Gastrocnemius medialis (tissue), 4 donors: ENCODE measurements at regions not wholly inside any gene's neighbourhood (a gene's known extent, or its start where the extent isn't known, plus 50 kb on each side); places are given as distances from the start of the nearest gene placed in this dataset.

Experiments used
- ATAC-seq, 2 donors: fragments of 150-250 bp; one replicate each; pipeline ENCODE4 v1.9.1; 2016
- DNase-seq, 2 donors: peaks; one replicate each; pipeline ENCODE4 v3.0.0-alpha.2; 2019
- H3K27ac ChIP-seq, 4 donors: fragments of 200-600 bp; sonication (generic); 1 replicate in 1 of 4; 2 replicates in 3 of 4; pipeline ENCODE4 v1.5.1; 2016 to 2018; ENCODE audit warnings: mild to moderate bottlenecking in 2 of 4, moderate library complexity in 1 of 4
- H3K27me3 ChIP-seq, 3 donors: fragments of 200-600 bp; sonication (generic) in 2 of 3; 1 replicate in 1 of 3; 2 replicates in 2 of 3; pipeline versions ENCODE4 v1.5.1 to v1.6.0; 2016 to 2019; ENCODE audit warnings: mild to moderate bottlenecking in 1 of 3, moderate library complexity in 1 of 3
- H3K36me3 ChIP-seq, 2 donors: fragments of 200-600 bp; sonication (generic) in 1 of 2; one replicate each; pipeline ENCODE4 v1.5.1; 2017 to 2018
- H3K4me1 ChIP-seq, 2 donors: fragments of 200-600 bp; sonication (generic) in 1 of 2; one replicate each; pipeline ENCODE4 v1.5.1; 2016 to 2017; ENCODE audit warnings: mild to moderate bottlenecking in 2 of 2
- H3K4me3 ChIP-seq, 4 donors: fragments of 200-600 bp; sonication (generic) in 3 of 4; 1 replicate in 1 of 4; 2 replicates in 3 of 4; pipeline ENCODE4 v1.5.1; 2016 to 2019; ENCODE audit warnings: mild to moderate bottlenecking in 2 of 4
- H3K9me3 ChIP-seq, 3 donors: fragments of 200-600 bp; sonication (generic) in 2 of 3; 1 replicate in 1 of 3; 2 replicates in 2 of 3; pipeline ENCODE4 v1.5.1; 2016 to 2019
- CTCF ChIP-seq, 5 experiments: fragments of 450-650 bp in 3 of 5; fragments of 200-600 bp in 2 of 5; sonication (generic) in 2 of 5; IDR thresholded peaks in 4 of 5; conservative IDR thresholded peaks in 1 of 5; 1 replicate in 4 of 5; 2 replicates in 1 of 5; pipeline ENCODE4 v1.5.1; 2016 to 2019; ENCODE audit warnings: antibody characterized with exemption in 5 of 5, mild to moderate bottlenecking in 3 of 5, moderate library complexity in 3 of 5
- POLR2A ChIP-seq, 2 donors: fragments of 450-650 bp; IDR thresholded peaks; one replicate each; pipeline ENCODE4 v1.6.1; 2017; ENCODE audit warnings: antibody characterized with exemption in 2 of 2, mild to moderate bottlenecking in 2 of 2, moderate library complexity in 2 of 2
- in situ Hi-C, 4 donors: fragments of 200-750 bp; cut with MboI; loops; one replicate each; pipeline versions ENCODE4 v1.15.0 to v1.8.0; 2017; ENCODE audit warnings: low sequenced_read_pairs in 4 of 4
- intact Hi-C: fragments of 100-400 bp; cut with DNase I; formaldehyde crosslinking; loops from one replicate; pipeline ENCODE4 v1.15.1; 2023; ENCODE audit warnings: low total_unique reads

DNA sequence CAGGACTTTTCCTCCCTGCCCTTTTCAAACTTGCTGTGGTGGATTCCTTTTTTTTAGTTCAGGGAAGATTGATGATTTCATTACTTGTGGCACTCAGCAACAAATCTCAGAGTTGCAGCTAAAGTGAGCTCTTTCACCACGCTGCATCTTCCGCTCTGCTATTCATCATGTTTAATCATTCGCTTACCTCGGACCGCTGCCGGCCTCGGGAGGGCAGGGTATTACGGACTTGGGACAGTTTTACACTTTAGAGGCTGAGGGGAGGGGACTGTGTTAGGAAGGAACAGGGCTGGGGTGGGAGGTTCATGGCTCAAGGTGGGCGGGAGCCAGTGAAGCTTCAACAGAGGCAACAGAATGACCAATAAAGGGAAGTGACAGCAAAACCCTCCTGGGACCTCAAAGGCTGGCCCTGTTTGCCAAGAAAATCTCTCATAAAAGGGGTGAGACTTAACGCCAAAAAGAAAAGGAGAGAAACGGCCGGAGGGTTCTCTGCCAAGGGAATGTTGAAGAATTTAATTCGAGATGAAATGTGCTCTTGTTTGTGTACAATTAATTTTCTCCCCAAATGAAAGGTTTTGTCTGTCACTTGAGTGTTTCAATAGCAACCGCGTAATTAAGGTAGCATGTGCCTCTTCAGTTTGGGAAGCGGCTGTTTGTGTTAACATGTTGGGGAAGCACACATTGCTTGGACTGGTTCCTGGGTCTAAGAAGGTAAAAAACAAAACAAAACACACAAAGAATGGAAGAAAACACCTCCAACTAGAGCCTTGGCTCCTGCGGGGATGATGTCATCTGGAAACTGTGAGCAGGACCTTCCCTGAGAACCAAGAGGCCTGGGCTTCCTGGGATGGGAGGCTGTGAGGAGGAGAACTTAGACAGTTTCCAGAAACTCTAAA is 72.5 kb upstream of the SULF2 start:
- ATAC-seq (peak in 1 of 2 donors; percentile 18), DNase-seq (no peak)
- no peak for TF ChIP-seq POLR2A (IDR thresholded peaks at IDR 0.05)
- TF ChIP-seq CTCF (IDR thresholded peaks at IDR 0.05 in 4 of 5, conservative IDR thresholded peaks at IDR 0.05 in 1 of 5): no peak
- H3K27ac ChIP-seq: peak overlapping the region; percentile 16 to 60 (median 30)
- in situ Hi-C loops (no loop called here), intact Hi-C loops (no loop called here)
- no peaks in the 10 kb centered on the region for H3K36me3 ChIP-seq
- H3K27me3 ChIP-seq: no peaks in the 10 kb centered on the region
- H3K9me3 ChIP-seq: no peaks in the 10 kb centered on the region
- H3K4me1 ChIP-seq: no peaks in the 10 kb centered on the region
- H3K4me3 ChIP-seq: no peak overlapping the region

DNA sequence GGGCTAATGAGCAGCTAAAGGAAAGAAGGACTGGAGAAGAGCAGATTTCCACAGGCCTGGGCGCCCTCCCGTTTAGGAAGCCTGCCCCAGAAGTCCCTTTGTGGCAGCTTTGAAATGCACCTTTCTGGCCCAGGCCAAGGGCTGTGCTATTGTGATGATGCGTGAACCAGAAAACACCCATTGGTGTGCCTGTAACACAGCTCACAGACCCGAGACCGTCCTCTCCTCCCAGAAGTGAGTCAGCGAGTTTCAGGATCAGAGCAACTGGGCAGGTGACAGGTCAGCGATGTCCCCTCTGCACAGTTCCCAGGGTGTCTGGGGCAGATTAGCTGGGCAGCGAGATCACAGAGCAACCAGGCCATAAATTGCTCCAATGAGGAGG is 71.9 kb upstream of the SULF2 start:
- H3K4me3 ChIP-seq: no peak overlapping the region
- in situ Hi-C loops (no loop called here), intact Hi-C loops (no loop called here)
- ATAC-seq (no peak), DNase-seq (no peak)
- TF ChIP-seq POLR2A (IDR thresholded peaks at IDR 0.05): no peak
- no peak for TF ChIP-seq CTCF (IDR thresholded peaks at IDR 0.05 in 4 of 5, conservative IDR thresholded peaks at IDR 0.05 in 1 of 5)
- no peaks in the 10 kb centered on the region for H3K4me1 ChIP-seq
- H3K9me3 ChIP-seq: no peaks in the 10 kb centered on the region
- H3K36me3 ChIP-seq: no peaks in the 10 kb centered on the region
- peak overlapping the region in 2 of 4 donors; percentile 34 to 60 for H3K27ac ChIP-seq
- no peaks in the 10 kb centered on the region for H3K27me3 ChIP-seq

DNA sequence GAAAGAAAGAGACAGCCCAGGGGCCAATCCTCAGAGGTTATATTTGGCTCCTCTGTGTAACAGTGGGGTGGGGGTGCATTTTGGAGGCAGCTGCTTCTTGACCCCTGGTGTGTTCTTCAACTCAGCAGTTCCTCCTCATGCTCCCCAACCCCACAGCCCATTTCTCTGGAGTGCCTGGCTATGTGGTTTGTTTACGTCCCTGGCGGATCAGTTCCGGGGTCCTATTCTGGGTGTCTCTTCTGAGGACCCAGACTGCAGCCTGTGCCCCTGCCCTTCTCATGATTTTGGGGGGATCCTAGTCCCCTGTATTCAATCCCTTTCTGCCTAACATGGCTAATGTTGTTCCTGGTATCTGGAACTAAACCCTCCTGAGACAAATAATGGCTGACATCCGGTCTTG is 70.5 kb upstream of the SULF2 start:
- H3K9me3 ChIP-seq: no peaks in the 10 kb centered on the region
- H3K36me3 ChIP-seq: no peaks in the 10 kb centered on the region
- no peaks in the 10 kb centered on the region for H3K4me1 ChIP-seq
- no peak for ATAC-seq
- no peak overlapping the region for H3K27ac ChIP-seq
- H3K27me3 ChIP-seq: peaks cover 0 to 4% (median 0%) of the 10 kb centered on the region in 3 donors
- no peak for DNase-seq
- no peak overlapping the region for H3K4me3 ChIP-seq
- TF ChIP-seq POLR2A (IDR thresholded peaks at IDR 0.05): no peak
- TF ChIP-seq CTCF (IDR thresholded peaks at IDR 0.05 in 4 of 5, conservative IDR thresholded peaks at IDR 0.05 in 1 of 5): no peak
- in situ Hi-C loops: no loop called here
- intact Hi-C loops: no loop called here

GRCh38 chr20:47854687-47855212 is 69.5 kb upstream of the SULF2 start:
- intact Hi-C loops: no loop called here
- Histone ChIP-seq H3K9me3 (no peaks in the 10 kb centered on the region), H3K4me3 (no peak overlapping the region), H3K27ac (no peak overlapping the region), H3K27me3 (peaks cover 0 to 7% (median 0%) of the 10 kb centered on the region in 3 donors), H3K4me1 (no peaks in the 10 kb centered on the region), H3K36me3 (no peaks in the 10 kb centered on the region)
- DNase-seq (no peak), ATAC-seq (no peak)
- in situ Hi-C loops: no loop called here
- no peak for TF ChIP-seq CTCF (IDR thresholded peaks at IDR 0.05 in 4 of 5, conservative IDR thresholded peaks at IDR 0.05 in 1 of 5)
- no peak for TF ChIP-seq POLR2A (IDR thresholded peaks at IDR 0.05)
